GM12874 (cell line): ENCODE measurements at regions not wholly inside any gene's neighbourhood (a gene's known extent, or its start where the extent isn't known, plus 50 kb on each side); places are given as distances from the start of the nearest gene placed in this dataset.

Experiments
- TF ChIP-seq, protein P1 (sequence below): IDR thresholded peaks from 2 replicates; pipeline ENCODE4 v1.5.1; 2011; ENCODE audit warnings: low read depth, mild to moderate bottlenecking, control low read depth, low read length, moderate library complexity; ENCODE audit not compliant: insufficient read depth

DNA sequence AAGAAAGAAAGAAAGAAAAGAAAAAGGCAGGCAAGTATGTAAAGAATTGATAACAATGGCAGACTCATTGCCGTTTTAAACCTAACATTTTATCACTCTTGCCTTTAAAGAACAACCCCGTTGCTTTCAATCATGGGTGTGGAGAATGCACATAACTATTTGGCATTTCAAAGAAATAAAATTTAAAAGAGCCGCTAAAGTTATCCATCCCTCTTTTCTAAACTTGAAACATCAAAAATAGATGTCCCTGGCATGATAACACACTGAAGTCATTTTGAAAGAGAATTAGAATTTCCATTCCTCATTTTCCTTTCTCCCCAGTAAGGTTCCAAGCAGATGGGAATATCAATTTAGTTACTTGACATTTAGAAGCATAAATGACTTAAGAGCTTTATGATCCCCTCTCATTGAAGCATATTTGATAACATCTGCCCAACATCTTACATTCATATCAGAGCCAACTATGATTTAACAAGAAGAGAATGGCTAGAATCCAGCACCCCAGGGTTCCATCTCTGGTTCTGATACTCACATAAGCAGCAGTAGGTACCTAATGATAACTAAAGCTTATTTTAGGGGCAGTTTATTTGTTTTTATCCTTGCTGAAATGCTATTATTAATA lies 529.6 kb upstream of the LRRC4C start:
- TF ChIP-seq, protein P1, sequence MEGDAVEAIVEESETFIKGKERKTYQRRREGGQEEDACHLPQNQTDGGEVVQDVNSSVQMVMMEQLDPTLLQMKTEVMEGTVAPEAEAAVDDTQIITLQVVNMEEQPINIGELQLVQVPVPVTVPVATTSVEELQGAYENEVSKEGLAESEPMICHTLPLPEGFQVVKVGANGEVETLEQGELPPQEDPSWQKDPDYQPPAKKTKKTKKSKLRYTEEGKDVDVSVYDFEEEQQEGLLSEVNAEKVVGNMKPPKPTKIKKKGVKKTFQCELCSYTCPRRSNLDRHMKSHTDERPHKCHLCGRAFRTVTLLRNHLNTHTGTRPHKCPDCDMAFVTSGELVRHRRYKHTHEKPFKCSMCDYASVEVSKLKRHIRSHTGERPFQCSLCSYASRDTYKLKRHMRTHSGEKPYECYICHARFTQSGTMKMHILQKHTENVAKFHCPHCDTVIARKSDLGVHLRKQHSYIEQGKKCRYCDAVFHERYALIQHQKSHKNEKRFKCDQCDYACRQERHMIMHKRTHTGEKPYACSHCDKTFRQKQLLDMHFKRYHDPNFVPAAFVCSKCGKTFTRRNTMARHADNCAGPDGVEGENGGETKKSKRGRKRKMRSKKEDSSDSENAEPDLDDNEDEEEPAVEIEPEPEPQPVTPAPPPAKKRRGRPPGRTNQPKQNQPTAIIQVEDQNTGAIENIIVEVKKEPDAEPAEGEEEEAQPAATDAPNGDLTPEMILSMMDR, result no peak

DNA sequence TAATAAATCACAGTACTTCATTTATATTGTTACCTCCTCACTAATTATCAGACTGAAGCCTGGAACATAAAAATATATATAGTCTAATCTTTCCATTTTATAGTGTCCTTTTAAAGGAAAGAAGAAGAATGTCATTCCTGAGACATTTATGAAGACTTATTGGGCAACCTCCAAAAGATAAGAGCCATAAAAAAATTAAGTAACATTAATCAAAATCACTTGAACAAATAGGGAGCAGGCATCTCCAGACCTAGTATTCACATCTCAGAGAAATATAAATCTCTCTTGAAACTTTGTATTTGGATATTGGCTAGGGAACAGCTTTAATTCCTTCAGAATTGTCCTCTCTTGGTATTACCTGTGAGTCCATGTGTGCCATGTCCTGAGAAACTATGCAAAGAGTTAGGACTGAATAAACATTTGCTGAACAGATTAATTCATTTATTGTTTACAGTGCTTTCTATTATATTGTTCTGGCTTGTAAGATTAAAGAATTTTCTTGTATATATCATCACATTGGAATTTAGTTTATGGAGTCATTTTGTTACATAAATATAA lies 530.5 kb upstream of the LRRC4C start:
- TF ChIP-seq, protein P1, result no peak

DNA sequence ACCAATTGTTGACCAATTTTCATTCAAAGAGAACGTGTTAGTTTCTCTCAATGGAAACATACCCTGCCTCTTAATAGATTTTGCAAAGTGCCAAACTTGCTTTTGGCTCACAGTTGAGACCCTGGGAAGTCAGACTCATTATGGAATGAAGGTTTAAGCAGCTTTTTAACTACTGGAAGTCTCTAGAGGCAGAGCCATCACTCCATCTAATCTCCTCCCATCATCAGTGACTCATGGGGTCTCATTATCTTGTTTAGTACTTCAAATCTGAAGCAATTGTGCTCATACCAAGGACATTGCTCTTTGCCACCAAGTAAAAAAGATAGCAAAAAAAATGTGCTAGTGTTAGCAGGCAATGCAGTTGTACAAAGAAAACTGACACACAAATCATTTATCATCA lies 537.1 kb upstream of the LRRC4C start:
- TF ChIP-seq, protein P1, result no peak

DNA sequence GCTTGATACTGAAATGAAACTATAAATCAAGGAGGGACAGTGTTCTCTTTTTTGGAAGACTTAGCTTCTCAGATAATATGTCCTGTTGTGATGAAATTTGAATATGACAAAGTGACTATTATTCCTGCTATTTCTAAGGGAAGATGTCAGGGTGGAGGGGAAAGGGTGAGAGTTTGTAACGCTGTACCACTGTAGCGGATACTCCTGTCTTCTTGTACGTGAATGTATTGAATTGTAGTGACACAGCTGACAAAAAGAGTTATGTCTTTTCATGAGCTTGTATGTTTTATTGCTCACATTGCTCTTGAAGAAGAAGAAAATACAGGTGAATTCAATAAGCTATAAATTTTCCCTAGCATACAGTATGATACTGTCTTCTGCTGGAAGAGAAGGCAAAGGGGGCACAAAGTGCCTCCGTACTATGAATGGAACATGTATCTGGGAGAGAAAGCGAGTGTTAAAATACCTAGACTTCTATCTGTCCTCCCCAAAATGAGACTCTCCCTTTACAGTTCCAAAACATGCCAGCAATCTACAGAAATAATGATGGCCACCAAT lies 538.5 kb upstream of the LRRC4C start:
- TF ChIP-seq, protein P1, result no peak

DNA sequence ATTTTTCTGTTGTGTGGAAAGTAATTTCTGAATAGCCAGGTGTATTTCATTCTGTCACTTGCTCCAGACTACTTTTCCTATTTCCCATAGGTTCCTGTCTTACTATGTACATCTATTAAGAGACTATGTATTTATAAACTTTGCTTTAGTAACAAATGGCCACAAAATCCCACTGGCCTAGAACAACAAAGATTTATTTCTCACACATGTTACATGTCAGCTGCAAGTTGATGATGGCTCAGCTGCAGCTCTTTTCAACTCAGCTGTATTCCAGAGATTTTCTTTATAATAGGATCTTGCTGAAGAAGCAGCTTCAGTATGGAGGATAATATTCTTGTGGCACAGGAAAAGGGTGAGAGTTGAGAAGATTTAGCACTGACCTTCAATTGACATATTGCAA lies 539.6 kb upstream of the LRRC4C start:
- TF ChIP-seq, protein P1, result no peak

DNA sequence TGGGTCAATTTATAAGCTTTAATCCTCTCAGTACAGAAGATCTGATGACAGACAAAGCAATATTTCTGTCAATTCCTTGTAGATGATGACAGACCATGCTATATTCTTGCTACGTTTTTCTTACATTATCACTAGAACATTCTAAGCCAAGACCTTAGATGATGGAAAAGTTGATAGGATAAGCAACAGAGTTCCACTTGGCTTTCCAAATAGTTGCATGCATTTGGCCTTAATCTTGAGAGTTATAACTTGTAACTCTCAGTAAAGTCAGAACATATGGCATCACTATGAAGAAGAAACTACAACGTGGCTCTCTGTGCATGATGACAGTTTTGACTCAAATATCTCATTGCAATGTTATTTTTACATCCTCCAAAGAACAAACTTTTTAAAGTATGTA lies 544.3 kb upstream of the LRRC4C start:
- TF ChIP-seq, protein P1, result no peak

DNA sequence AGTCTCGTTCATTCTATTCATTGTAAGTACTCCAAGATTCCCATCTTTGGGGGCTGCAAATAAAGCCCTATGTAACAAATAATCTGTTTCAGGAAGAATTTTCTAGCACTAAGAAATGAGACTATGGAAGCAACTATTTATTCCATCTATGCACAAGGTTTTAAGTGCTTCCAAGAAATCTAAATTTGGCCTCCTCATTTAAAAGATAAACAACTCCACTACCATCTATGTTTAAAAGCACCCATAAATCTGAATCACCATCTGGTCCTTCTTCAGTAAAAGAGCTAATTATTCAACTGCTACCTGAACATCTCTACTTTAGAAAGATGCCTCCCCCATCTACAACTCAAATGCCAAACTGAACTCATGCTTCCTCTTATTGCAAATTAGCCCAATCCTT lies 547.3 kb upstream of the LRRC4C start:
- TF ChIP-seq, protein P1, result no peak
